ENCODE measurements at regions not wholly inside any gene's neighbourhood (a gene's known extent, or its start where the extent isn't known, plus 50 kb on each side); places are given as distances from the start of the nearest gene placed in this dataset.
A peak's percentile ranks its signal among the peaks of the same experiment; 100 is the strongest.

DNA sequence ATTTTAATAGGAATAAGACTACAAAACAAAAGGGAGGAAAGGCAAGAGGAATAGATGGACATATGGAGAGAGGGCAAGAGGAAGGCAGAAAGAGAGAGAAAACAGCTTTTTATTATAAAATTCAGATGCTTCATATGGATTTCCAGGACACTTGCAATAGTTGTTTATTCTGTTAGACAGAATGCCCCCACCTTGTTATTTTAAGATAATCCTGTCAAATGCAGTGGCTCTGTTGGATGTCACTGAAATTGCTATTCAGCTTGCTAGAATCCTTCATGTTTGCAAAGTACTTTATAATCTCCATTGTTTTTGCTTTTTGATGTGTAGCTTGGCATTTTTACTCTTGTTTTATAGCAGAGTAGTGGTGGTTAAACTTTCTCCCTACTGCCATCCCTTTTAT is 432.4 kb upstream of the AZI2 start:
- DNase-seq (no peak), ATAC-seq (no peak)
- Mint-ChIP-seq H3K4me1 (no peaks in the 10 kb centered on the region), H3K27ac (no peak overlapping the region), H3K9me3 (no peaks in the 10 kb centered on the region), H3K4me3 (no peak overlapping the region), H3K36me3 (ENCODE audit: low read depth) (no peaks in the 10 kb centered on the region), H3K27me3 (no peaks in the 10 kb centered on the region)

- Mint-ChIP-seq H3K36me3 (ENCODE audit: low read depth) (no peaks in the 10 kb centered on the region), H3K27ac (no peak overlapping the region), H3K9me3 (no peaks in the 10 kb centered on the region), H3K27me3 (peaks cover 3% of the 10 kb centered on the region), H3K4me3 (no peak overlapping the region), H3K4me1 (no peaks in the 10 kb centered on the region)
- ATAC-seq (no peak), DNase-seq (no peak)
Observed at GRCh38 chr3:28786446-28786845, 437.8 kb upstream of the AZI2 start.

DNA sequence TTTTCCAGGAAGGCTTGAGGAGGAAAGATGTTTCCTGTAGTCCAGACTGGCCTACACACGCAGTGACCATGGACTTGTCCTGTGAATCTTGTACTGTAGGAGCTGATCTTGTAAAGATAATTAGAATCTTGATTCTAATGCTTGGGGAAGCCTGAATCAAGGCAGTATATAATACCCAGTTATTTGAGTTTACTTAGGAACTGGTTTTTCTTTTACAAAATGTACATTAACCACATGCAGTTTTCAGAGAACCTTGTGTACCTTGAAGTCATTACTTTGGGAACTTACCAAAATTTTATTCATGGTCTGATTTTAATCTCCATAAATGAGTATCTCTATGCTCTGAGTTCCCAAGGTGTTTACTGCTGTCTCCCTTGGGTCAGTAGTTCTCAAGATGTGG is 439.9 kb upstream of the AZI2 start:
- Mint-ChIP-seq H3K9me3 (no peaks in the 10 kb centered on the region), H3K4me1 (no peaks in the 10 kb centered on the region), H3K27ac (no peak overlapping the region), H3K27me3 (peaks cover 3% of the 10 kb centered on the region), H3K4me3 (no peak overlapping the region), H3K36me3 (ENCODE audit: low read depth) (no peaks in the 10 kb centered on the region)
- DNase-seq (no peak), ATAC-seq (no peak)

GRCh38 chr3:28791713-28792255 is 443.2 kb upstream of the AZI2 start:
- no peak for DNase-seq
- peaks cover 2% of the 10 kb centered on the region for H3K27me3 Mint-ChIP-seq
- H3K4me3 Mint-ChIP-seq = no peak overlapping the region
- no peaks in the 10 kb centered on the region for H3K36me3 Mint-ChIP-seq (ENCODE audit: low read depth)
- H3K27ac Mint-ChIP-seq = no peak overlapping the region
- no peaks in the 10 kb centered on the region for H3K4me1 Mint-ChIP-seq
- ATAC-seq = no peak
- H3K9me3 Mint-ChIP-seq = no peaks in the 10 kb centered on the region

- no peak overlapping the region for H3K4me3 Mint-ChIP-seq
- DNase-seq (no peak), ATAC-seq (no peak)
- no peaks in the 10 kb centered on the region for H3K4me1 Mint-ChIP-seq
- no peaks in the 10 kb centered on the region for H3K27me3 Mint-ChIP-seq
- no peak overlapping the region for H3K27ac Mint-ChIP-seq
- no peaks in the 10 kb centered on the region for H3K9me3 Mint-ChIP-seq
- no peaks in the 10 kb centered on the region for H3K36me3 Mint-ChIP-seq (ENCODE audit: low read depth)
Observed at GRCh38 chr3:28792604-28793003, 444.0 kb upstream of the AZI2 start.

GRCh38 chr3:28799084-28799483 is 450.5 kb upstream of the AZI2 start:
- no peaks in the 10 kb centered on the region for H3K36me3 Mint-ChIP-seq (ENCODE audit: low read depth)
- no peaks in the 10 kb centered on the region for H3K27me3 Mint-ChIP-seq
- H3K4me1 Mint-ChIP-seq = no peaks in the 10 kb centered on the region
- no peaks in the 10 kb centered on the region for H3K9me3 Mint-ChIP-seq
- DNase-seq = no peak
- ATAC-seq = no peak
- H3K27ac Mint-ChIP-seq = no peak overlapping the region
- no peak overlapping the region for H3K4me3 Mint-ChIP-seq

- no peak overlapping the region for H3K4me3 Mint-ChIP-seq
- H3K4me1 Mint-ChIP-seq = no peaks in the 10 kb centered on the region
- no peak overlapping the region for H3K27ac Mint-ChIP-seq
- no peaks in the 10 kb centered on the region for H3K9me3 Mint-ChIP-seq
- DNase-seq (no peak), ATAC-seq (no peak)
- no peaks in the 10 kb centered on the region for H3K36me3 Mint-ChIP-seq (ENCODE audit: low read depth)
- no peaks in the 10 kb centered on the region for H3K27me3 Mint-ChIP-seq
Observed at GRCh38 chr3:28800203-28800602, 451.6 kb upstream of the AZI2 start.

GRCh38 chr3:28808068-28808467 is 459.4 kb upstream of the AZI2 start:
- no peaks in the 10 kb centered on the region for H3K4me1 Mint-ChIP-seq
- no peak overlapping the region for H3K27ac Mint-ChIP-seq
- no peaks in the 10 kb centered on the region for H3K9me3 Mint-ChIP-seq
- DNase-seq (no peak), ATAC-seq (no peak)
- no peaks in the 10 kb centered on the region for H3K36me3 Mint-ChIP-seq (ENCODE audit: low read depth)
- no peaks in the 10 kb centered on the region for H3K27me3 Mint-ChIP-seq
- H3K4me3 Mint-ChIP-seq = no peak overlapping the region

GRCh38 chr3:28816017-28816416 is 464.9 kb upstream of the RBMS3 start:
- Mint-ChIP-seq H3K4me3 (no peak overlapping the region), H3K9me3 (peaks cover 3% of the 10 kb centered on the region), H3K4me1 (no peaks in the 10 kb centered on the region), H3K27ac (no peak overlapping the region), H3K36me3 (ENCODE audit: low read depth) (no peaks in the 10 kb centered on the region), H3K27me3 (no peaks in the 10 kb centered on the region)
- ATAC-seq (no peak), DNase-seq (no peak)

GRCh38 chr3:28824316-28824715 is 456.6 kb upstream of the RBMS3 start:
- peaks cover 9% of the 10 kb centered on the region for H3K9me3 Mint-ChIP-seq
- no peak overlapping the region for H3K27ac Mint-ChIP-seq
- no peaks in the 10 kb centered on the region for H3K4me1 Mint-ChIP-seq
- ATAC-seq = no peak
- H3K4me3 Mint-ChIP-seq = no peak overlapping the region
- H3K36me3 Mint-ChIP-seq (ENCODE audit: low read depth) = no peaks in the 10 kb centered on the region
- no peak for DNase-seq
- H3K27me3 Mint-ChIP-seq = peaks cover 3% of the 10 kb centered on the region

GRCh38 chr3:28826840-28827239 is 454.0 kb upstream of the RBMS3 start:
- H3K36me3 Mint-ChIP-seq (ENCODE audit: low read depth) = no peaks in the 10 kb centered on the region
- H3K27me3 Mint-ChIP-seq = peaks cover 3% of the 10 kb centered on the region
- peaks cover 23% of the 10 kb centered on the region for H3K9me3 Mint-ChIP-seq
- H3K27ac Mint-ChIP-seq = no peak overlapping the region
- H3K4me1 Mint-ChIP-seq = no peaks in the 10 kb centered on the region
- no peak for DNase-seq
- no peak for ATAC-seq
- no peak overlapping the region for H3K4me3 Mint-ChIP-seq

- H3K27me3 Mint-ChIP-seq = peaks cover 3% of the 10 kb centered on the region
- H3K4me3 Mint-ChIP-seq = no peak overlapping the region
- H3K36me3 Mint-ChIP-seq (ENCODE audit: low read depth) = no peaks in the 10 kb centered on the region
- no peak for DNase-seq
- H3K9me3 Mint-ChIP-seq = peaks cover 12% of the 10 kb centered on the region
- H3K27ac Mint-ChIP-seq = no peak overlapping the region
- no peak for ATAC-seq
- peaks cover under 1% of the 10 kb centered on the region for H3K4me1 Mint-ChIP-seq
Observed at GRCh38 chr3:28835249-28835648, 445.6 kb upstream of the RBMS3 start.

DNA sequence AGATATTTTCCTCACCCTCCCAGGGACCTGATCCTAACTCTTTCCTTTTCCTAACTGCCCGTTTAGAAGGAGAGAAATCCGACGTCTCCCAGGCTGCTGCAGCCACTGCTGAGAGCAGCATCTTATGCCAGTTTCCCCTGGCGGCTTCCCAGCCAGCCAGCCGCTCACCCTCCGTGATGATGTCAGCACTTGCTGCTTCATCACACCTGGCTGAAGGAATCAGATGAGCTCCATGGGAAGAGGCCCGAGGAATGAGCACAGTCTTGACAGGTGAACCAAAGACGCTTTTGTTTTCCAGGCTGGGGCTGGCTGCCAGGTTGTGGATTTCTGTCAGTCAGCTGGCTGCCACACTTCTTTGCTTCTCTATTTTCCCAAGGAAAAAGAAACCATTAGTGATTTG is 445.1 kb upstream of the RBMS3 start:
- DNase-seq (no peak), ATAC-seq (no peak)
- Mint-ChIP-seq H3K36me3 (ENCODE audit: low read depth) (no peaks in the 10 kb centered on the region), H3K4me3 (no peak overlapping the region), H3K9me3 (peaks cover 9% of the 10 kb centered on the region), H3K27me3 (peaks cover 3% of the 10 kb centered on the region), H3K4me1 (peaks cover 5% of the 10 kb centered on the region), H3K27ac (no peak overlapping the region)

DNA sequence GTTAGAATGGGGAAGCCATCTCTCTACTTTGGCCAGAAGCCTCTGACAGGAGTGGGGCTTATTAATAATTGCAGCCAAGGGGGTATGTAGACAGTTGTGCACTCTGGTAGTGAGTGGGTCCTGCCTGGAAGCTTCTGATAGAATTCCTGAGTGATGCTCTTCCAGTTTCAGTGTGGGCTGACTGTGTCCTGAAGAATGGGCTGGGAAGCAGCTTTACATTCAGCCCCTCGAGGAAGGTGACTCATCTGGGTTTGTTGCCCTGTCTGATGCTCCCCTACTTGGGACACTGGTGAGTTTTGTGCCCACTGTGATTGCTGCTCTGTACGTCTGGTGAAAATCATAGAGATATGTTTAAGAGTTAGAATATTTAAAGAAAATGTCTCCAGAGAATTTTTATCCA is 444.7 kb upstream of the RBMS3 start:
- peaks cover 4% of the 10 kb centered on the region for H3K9me3 Mint-ChIP-seq
- DNase-seq (no peak), ATAC-seq (no peak)
- H3K27me3 Mint-ChIP-seq = peaks cover 3% of the 10 kb centered on the region
- no peak overlapping the region for H3K27ac Mint-ChIP-seq
- peaks cover 9% of the 10 kb centered on the region for H3K4me1 Mint-ChIP-seq
- no peaks in the 10 kb centered on the region for H3K36me3 Mint-ChIP-seq (ENCODE audit: low read depth)
- no peak overlapping the region for H3K4me3 Mint-ChIP-seq

DNA sequence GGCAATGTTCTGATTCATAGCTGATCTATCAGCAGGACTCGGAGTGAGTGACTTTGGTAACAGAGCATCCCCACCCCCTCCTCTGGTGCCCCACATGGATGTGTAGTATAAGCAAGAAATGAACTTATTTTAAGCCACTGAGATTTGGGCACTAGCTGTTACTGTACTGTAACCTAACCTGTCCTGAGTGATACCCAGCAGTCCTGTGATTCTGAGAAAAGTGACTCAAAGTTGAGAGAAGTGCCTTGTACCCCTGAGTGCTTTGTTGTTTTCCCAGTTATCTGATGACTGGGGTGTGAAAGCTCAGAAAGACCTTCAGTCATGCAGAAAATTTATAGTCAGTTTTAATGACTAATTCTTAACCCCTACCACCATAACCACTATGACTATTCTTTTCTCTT is 439.9 kb upstream of the RBMS3 start:
- H3K4me3 Mint-ChIP-seq = no peak overlapping the region
- H3K27me3 Mint-ChIP-seq = peaks cover 7% of the 10 kb centered on the region
- ATAC-seq (peak; percentile 93), DNase-seq (peak; percentile 11)
- H3K36me3 Mint-ChIP-seq (ENCODE audit: low read depth) = no peaks in the 10 kb centered on the region
- peaks cover 13% of the 10 kb centered on the region for H3K4me1 Mint-ChIP-seq
- H3K9me3 Mint-ChIP-seq = peaks cover 4% of the 10 kb centered on the region
- peak overlapping the region; percentile 2 for H3K27ac Mint-ChIP-seq

DNA sequence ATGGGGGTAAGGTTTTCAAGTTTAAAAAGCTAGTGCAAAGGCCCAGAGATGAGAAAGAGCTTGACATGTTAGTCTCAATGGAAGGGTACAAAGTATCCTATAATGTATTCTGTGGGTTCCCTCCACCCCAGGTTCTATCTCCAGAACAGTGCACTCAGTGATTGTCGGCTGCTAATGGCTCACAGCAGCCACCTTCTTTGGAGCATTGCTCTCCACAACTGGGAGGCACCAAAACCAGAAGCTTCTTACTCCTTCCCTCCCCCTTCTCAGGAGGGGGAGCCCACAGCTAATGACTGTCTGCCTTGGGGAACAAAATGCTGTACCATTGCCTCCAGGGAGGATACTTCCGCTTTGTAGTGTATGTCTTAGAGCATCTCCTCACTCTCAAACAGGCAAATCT is 439.4 kb upstream of the RBMS3 start:
- Mint-ChIP-seq H3K36me3 (ENCODE audit: low read depth) (no peaks in the 10 kb centered on the region), H3K4me1 (peaks cover 13% of the 10 kb centered on the region), H3K27ac (peak overlapping the region; percentile 2), H3K27me3 (peaks cover 7% of the 10 kb centered on the region), H3K4me3 (no peak overlapping the region), H3K9me3 (peaks cover 4% of the 10 kb centered on the region)
- ATAC-seq (peak; percentile 41), DNase-seq (no peak)
